GM23248 (cell line): ENCODE measurements at regions not wholly inside any gene's neighbourhood (a gene's known extent, or its start where the extent isn't known, plus 50 kb on each side); places are given as distances from the start of the nearest gene placed in this dataset.

ENCODE experiments used
- DNase-seq: peaks from one replicate; pipeline ENCODE4 v3.0.0-alpha.2; 2015
- H2AFZ ChIP-seq: fragments of 200-600 bp; sonication (generic); 2 replicates; pipeline ENCODE4 v1.6.1; 2016; ENCODE audit warnings: antibody characterized with exemption
- H3F3A ChIP-seq: fragments of 200-600 bp; sonication (generic); 2 replicates; pipeline ENCODE4 v1.6.1; 2016; ENCODE audit warnings: mild to moderate bottlenecking, antibody characterized with exemption, mixed run types; ENCODE audit not compliant: insufficient read depth
- H3K27ac ChIP-seq: fragments of 200-600 bp; sonication (generic); 2 replicates; pipeline ENCODE4 v1.5.1; 2016; ENCODE audit warnings: mild to moderate bottlenecking
- H3K27me3 ChIP-seq: fragments of 200-600 bp; sonication (generic); replicated peaks from 2 replicates; pipeline ENCODE4 v1.6.1; 2016; ENCODE audit warnings: mild to moderate bottlenecking; ENCODE audit not compliant: insufficient read depth
- H3K36me3 ChIP-seq: fragments of 200-600 bp; sonication (generic); 2 replicates; pipeline ENCODE4 v1.6.1; 2016; ENCODE audit warnings: low read depth, mild to moderate bottlenecking
- H3K4me1 ChIP-seq: fragments of 200-600 bp; sonication (generic); 2 replicates; pipeline ENCODE4 v1.6.1; 2016; ENCODE audit warnings: mild to moderate bottlenecking; ENCODE audit not compliant: insufficient read depth
- H3K4me2 ChIP-seq: fragments of 200-600 bp; sonication (generic); one replicate; pipeline ENCODE4 v1.6.1; 2016; ENCODE audit warnings: mild to moderate bottlenecking; ENCODE audit not compliant: unreplicated experiment
- H3K4me3 ChIP-seq: fragments of 200-600 bp; sonication (generic); 2 replicates; pipeline ENCODE4 v1.5.1; 2016; ENCODE audit warnings: mild to moderate bottlenecking
- H3K79me2 ChIP-seq: fragments of 200-600 bp; sonication (generic); 2 replicates; pipeline ENCODE4 v1.6.1; 2016; ENCODE audit warnings: mild to moderate bottlenecking; ENCODE audit not compliant: insufficient read depth
- H3K9ac ChIP-seq: fragments of 200-600 bp; sonication (generic); 2 replicates; pipeline ENCODE4 v1.6.1; 2016; ENCODE audit warnings: mild to moderate bottlenecking
- H3K9me2 ChIP-seq: fragments of 200-600 bp; sonication (generic); 2 replicates; pipeline ENCODE4 v1.6.1; 2016; ENCODE audit warnings: mixed run types, mild to moderate bottlenecking, moderate library complexity; ENCODE audit not compliant: insufficient read depth
- H3K9me3 ChIP-seq: fragments of 200-600 bp; sonication (generic); one replicate; pipeline ENCODE4 v1.6.1; 2017; ENCODE audit warnings: low read depth
- H4K20me1 ChIP-seq: fragments of 200-600 bp; sonication (generic); 2 replicates; pipeline ENCODE4 v1.6.0; 2016; ENCODE audit not compliant: insufficient read depth
- EZH2 ChIP-seq: fragments of 200-600 bp; sonication (generic); IDR thresholded peaks from 2 replicates; pipeline ENCODE4 v1.6.1; 2018; ENCODE audit warnings: antibody characterized with exemption, mild to moderate bottlenecking; ENCODE audit not compliant: insufficient read depth, poor library complexity, severe bottlenecking
- EZH2phosphoT487 ChIP-seq: fragments of 200-600 bp; sonication (generic); IDR thresholded peaks from 2 replicates; pipeline ENCODE4 v1.6.1; 2018; ENCODE audit warnings: antibody characterized with exemption, moderate library complexity, mild to moderate bottlenecking, low read depth; ENCODE audit not compliant: insufficient read depth
- WGBS, 2 experiments: methylation state at CpG; one replicate each; pipeline ENCODE4 v1.1.6; 2015 to 2017; ENCODE audit warnings: low lambda C conversion rate in 2 of 2, low coverage in 1 of 2; ENCODE audit errors: missing lambda C conversion rate in 2 of 2; 5-methylcytosine and 5-hydroxymethylcytosine counted together
- in situ Hi-C: fragments of 300-500 bp; cut with MboI; formaldehyde crosslinking; loops from 2 replicates; pipeline ENCODE4 v1.15.0; 2020

- in situ Hi-C loops: no loop called here
Observed at GRCh38 chr14:87879389-87879788, 113.6 kb downstream of the GALC start.

GRCh38 chr14:87878959-87879358, 114.0 kb downstream of the GALC start:
- WGBS, 2 experiments: 40 to 50% methylated on average over 2 of the region's 2 CpGs
- Histone ChIP-seq H3K9ac (no peak overlapping the region), H3K4me3 (no peak overlapping the region), H3K27ac (no peak overlapping the region), H4K20me1 (no peaks in the 10 kb centered on the region), H3K4me2 (no peak overlapping the region), H3K9me2 (no peaks in the 10 kb centered on the region), H3K27me3 (no peaks in the 10 kb centered on the region), H3F3A (0 out of 2 replicates have a peak, but pooled peaks cover 7% of the 10 kb centered on the region), H3K79me2 (no peaks in the 10 kb centered on the region), H3K4me1 (peaks cover 15% of the 10 kb centered on the region), H3K36me3 (no peaks in the 10 kb centered on the region), H3K9me3 (no peaks in the 10 kb centered on the region), H2AFZ (no peak overlapping the region)
- DNase-seq: no peak
- TF ChIP-seq EZH2: no peak
- TF ChIP-seq EZH2phosphoT487: no peak
- in situ Hi-C loops: no loop called here

More at GRCh38 chr14:87879389-87879788, 113.6 kb downstream of the GALC start:
- Histone ChIP-seq H2AFZ (no peak overlapping the region), H3K4me3 (no peak overlapping the region), H3K27me3 (no peaks in the 10 kb centered on the region), H3K79me2 (no peaks in the 10 kb centered on the region), H3K4me2 (no peak overlapping the region), H3F3A (0 out of 2 replicates have a peak, but pooled peaks cover 3% of the 10 kb centered on the region), H3K9me2 (no peaks in the 10 kb centered on the region), H3K9ac (no peak overlapping the region), H3K36me3 (no peaks in the 10 kb centered on the region), H3K27ac (no peak overlapping the region), H3K9me3 (no peaks in the 10 kb centered on the region), H4K20me1 (no peaks in the 10 kb centered on the region), H3K4me1 (peaks cover 11% of the 10 kb centered on the region)
- WGBS, 2 experiments: 78 to 83% methylated on average over 5 of the region's 5 CpGs
- no peak for DNase-seq
- TF ChIP-seq EZH2phosphoT487 (no peak), EZH2 (no peak)

- WGBS, 2 experiments: 71 to 74% methylated on average over 6 of the region's 6 CpGs
- Histone ChIP-seq H3K9me3 (no peaks in the 10 kb centered on the region), H3K9me2 (no peaks in the 10 kb centered on the region), H3K27me3 (no peaks in the 10 kb centered on the region), H3K4me1 (peaks cover 22% of the 10 kb centered on the region), H3K4me2 (no peak overlapping the region), H4K20me1 (no peaks in the 10 kb centered on the region), H2AFZ (no peak overlapping the region), H3K4me3 (no peak overlapping the region), H3F3A (0 out of 2 replicates have a peak, but pooled peaks cover 8% of the 10 kb centered on the region), H3K9ac (no peak overlapping the region), H3K27ac (no peak overlapping the region), H3K79me2 (no peaks in the 10 kb centered on the region), H3K36me3 (no peaks in the 10 kb centered on the region)
- in situ Hi-C loops: no loop called here
- peak; percentile 40 for DNase-seq
- TF ChIP-seq EZH2phosphoT487 (no peak), EZH2 (no peak)
Observed at GRCh38 chr14:87877877-87878276, 115.1 kb downstream of the GALC start.

GRCh38 chr14:87874676-87875075, 118.3 kb downstream of the GALC start:
- Histone ChIP-seq H3K9me3 (no peaks in the 10 kb centered on the region), H3K4me1 (peaks cover 33% of the 10 kb centered on the region), H4K20me1 (no peaks in the 10 kb centered on the region), H3K79me2 (no peaks in the 10 kb centered on the region), H3K9me2 (no peaks in the 10 kb centered on the region), H3K4me2 (no peak overlapping the region), H3K27ac (no peak overlapping the region; the same call in 1 of the 2 replicates), H2AFZ (no peak overlapping the region), H3F3A (peaks cover 23% of the 10 kb centered on the region), H3K27me3 (no peaks in the 10 kb centered on the region), H3K36me3 (no peaks in the 10 kb centered on the region), H3K9ac (no peak overlapping the region), H3K4me3 (no peak overlapping the region)
- no peak for TF ChIP-seq EZH2
- TF ChIP-seq EZH2phosphoT487: no peak
- peak; percentile 61 for DNase-seq
- in situ Hi-C loops: no loop called here
- 6 to 13% methylated on average over 2 of the region's 2 CpGs for WGBS, 2 experiments

- peaks cover 32% of the 10 kb centered on the region for H3F3A ChIP-seq
- H3K9me2 ChIP-seq: no peaks in the 10 kb centered on the region
- H2AFZ ChIP-seq: no peak overlapping the region
- 6 to 9% methylated on average over 1 of the region's 1 CpG for WGBS, 2 experiments
- TF ChIP-seq EZH2 (no peak), EZH2phosphoT487 (no peak)
- no peaks in the 10 kb centered on the region for H4K20me1 ChIP-seq
- DNase-seq: peak; percentile 57
- in situ Hi-C loops: no loop called here
- H3K9ac ChIP-seq: no peak overlapping the region
- H3K36me3 ChIP-seq: no peaks in the 10 kb centered on the region
- H3K4me2 ChIP-seq: peak overlapping the region; percentile 10
- no peak overlapping the region for H3K4me3 ChIP-seq
- no peak overlapping the region for H3K27ac ChIP-seq
- H3K4me1 ChIP-seq: peaks cover 41% of the 10 kb centered on the region
- no peaks in the 10 kb centered on the region for H3K27me3 ChIP-seq
- H3K79me2 ChIP-seq: no peaks in the 10 kb centered on the region
- H3K9me3 ChIP-seq: no peaks in the 10 kb centered on the region
Observed at GRCh38 chr14:87873741-87874140, 119.2 kb downstream of the GALC start.
